A673 (cell line): ENCODE measurements at regions not wholly inside any gene's neighbourhood (a gene's known extent, or its start where the extent isn't known, plus 50 kb on each side); places are given as distances from the start of the nearest gene placed in this dataset.

Experiments
- EZH2 ChIP-seq: fragments of 200-600 bp; sonication (generic); IDR thresholded peaks from 2 replicates; pipeline ENCODE4 v1.6.1; 2017; ENCODE audit warnings: borderline replicate concordance, low read depth, mild to moderate bottlenecking, mixed read lengths, antibody characterized with exemption, low read length; ENCODE audit not compliant: poor library complexity, severe bottlenecking
- TF ChIP-seq, protein P1 (sequence below): fragments of 300-800, 200-600 bp; sonication (generic); conservative IDR thresholded peaks from 2 replicates; pipeline ENCODE4 v1.5.1; 2017; ENCODE audit warnings: low read depth, mild to moderate bottlenecking, antibody characterized with exemption, low read length, moderate library complexity, mixed read lengths

GRCh38 chr1:187070076-187070475 is 241.3 kb downstream of the PLA2G4A start:
- TF ChIP-seq, protein P1, sequence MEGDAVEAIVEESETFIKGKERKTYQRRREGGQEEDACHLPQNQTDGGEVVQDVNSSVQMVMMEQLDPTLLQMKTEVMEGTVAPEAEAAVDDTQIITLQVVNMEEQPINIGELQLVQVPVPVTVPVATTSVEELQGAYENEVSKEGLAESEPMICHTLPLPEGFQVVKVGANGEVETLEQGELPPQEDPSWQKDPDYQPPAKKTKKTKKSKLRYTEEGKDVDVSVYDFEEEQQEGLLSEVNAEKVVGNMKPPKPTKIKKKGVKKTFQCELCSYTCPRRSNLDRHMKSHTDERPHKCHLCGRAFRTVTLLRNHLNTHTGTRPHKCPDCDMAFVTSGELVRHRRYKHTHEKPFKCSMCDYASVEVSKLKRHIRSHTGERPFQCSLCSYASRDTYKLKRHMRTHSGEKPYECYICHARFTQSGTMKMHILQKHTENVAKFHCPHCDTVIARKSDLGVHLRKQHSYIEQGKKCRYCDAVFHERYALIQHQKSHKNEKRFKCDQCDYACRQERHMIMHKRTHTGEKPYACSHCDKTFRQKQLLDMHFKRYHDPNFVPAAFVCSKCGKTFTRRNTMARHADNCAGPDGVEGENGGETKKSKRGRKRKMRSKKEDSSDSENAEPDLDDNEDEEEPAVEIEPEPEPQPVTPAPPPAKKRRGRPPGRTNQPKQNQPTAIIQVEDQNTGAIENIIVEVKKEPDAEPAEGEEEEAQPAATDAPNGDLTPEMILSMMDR: no peak
- no peak for TF ChIP-seq EZH2
